PC-3 (cell line): ENCODE measurements at regions not wholly inside any gene's neighbourhood (a gene's known extent, or its start where the extent isn't known, plus 50 kb on each side); places are given as distances from the start of the nearest gene placed in this dataset.
"Not testable (repeated sequence)": the region's sequence is repeated elsewhere in the genome, so short reads cannot be mapped to it uniquely, and the experiment has no call there.

Experiments used
- CTCF ChIP-seq: fragments of 300-600 bp; sonication (generic); conservative IDR thresholded peaks from 2 replicates; pipeline ENCODE4 v1.5.1; 2017; ENCODE audit warnings: antibody characterized with exemption, low read depth, mild to moderate bottlenecking, low read length
- EZH2 ChIP-seq: fragments of 300-600 bp; sonication (generic); IDR thresholded peaks from one replicate; pipeline ENCODE4 v1.6.1; 2017; ENCODE audit warnings: antibody characterized with exemption, mild to moderate bottlenecking, low read length; ENCODE audit not compliant: unreplicated experiment
- EZH2phosphoT487 ChIP-seq: fragments of 300-600 bp; sonication (generic); IDR thresholded peaks from 2 replicates; pipeline ENCODE4 v1.6.1; 2018; ENCODE audit warnings: mild to moderate bottlenecking, antibody characterized with exemption, low read length, borderline replicate concordance

- TF ChIP-seq CTCF, EZH2, EZH2phosphoT487: not testable (repeated sequence)
Observed at GRCh38 chr1:99553819-99554218, 92.1 kb upstream of the PALMD start.
